Activated gamma-delta T cell treated with Interleukin-2 at 50 U/mL for 16 hours (primary cell): ENCODE measurements at regions not wholly inside any gene's neighbourhood (a gene's known extent, or its start where the extent isn't known, plus 50 kb on each side); places are given as distances from the start of the nearest gene placed in this dataset.
"Not testable (repeated sequence)": the region's sequence is repeated elsewhere in the genome, so short reads cannot be mapped to it uniquely, and the experiment has no call there.

Experiments
- DNase-seq: peaks from one replicate; pipeline ENCODE4 v3.0.0-alpha.2; 2020

- not testable (repeated sequence) for DNase-seq
Measured at GRCh38 chr15:84360902-84361301, 125.3 kb downstream of the GOLGA6L4 start.

GRCh38 chr15:84384421-84384820, 148.8 kb downstream of the GOLGA6L4 start:
- DNase-seq: not testable (repeated sequence)

GRCh38 chr15:84387086-84387485, 151.5 kb downstream of the GOLGA6L4 start:
- DNase-seq: no peak

GRCh38 chr15:84388201-84388600, 152.6 kb downstream of the GOLGA6L4 start:
- DNase-seq: not testable (repeated sequence)

GRCh38 chr15:84388638-84389037, 153.1 kb downstream of the GOLGA6L4 start:
- not testable (repeated sequence) for DNase-seq

GRCh38 chr15:84390324-84390723, 154.8 kb downstream of the GOLGA6L4 start:
- DNase-seq: not testable (repeated sequence)

GRCh38 chr15:84391191-84391590, 155.6 kb downstream of the GOLGA6L4 start:
- no peak for DNase-seq

GRCh38 chr15:84392020-84392419, 156.4 kb downstream of the GOLGA6L4 start:
- DNase-seq: not testable (repeated sequence)

GRCh38 chr15:84393386-84393936, 157.9 kb downstream of the GOLGA6L4 start:
- not testable (repeated sequence) for DNase-seq

GRCh38 chr15:84393966-84394365, 158.4 kb downstream of the GOLGA6L4 start:
- DNase-seq: not testable (repeated sequence)

GRCh38 chr15:84395384-84395783, 159.8 kb downstream of the GOLGA6L4 start:
- DNase-seq: not testable (repeated sequence)

- DNase-seq: not testable (repeated sequence)
Measured at GRCh38 chr15:84395881-84396280, 160.3 kb downstream of the GOLGA6L4 start.

GRCh38 chr15:84397066-84397465, 161.5 kb downstream of the GOLGA6L4 start:
- DNase-seq: not testable (repeated sequence)

- DNase-seq: not testable (repeated sequence)
Measured at GRCh38 chr15:84398087-84398486, 162.5 kb downstream of the GOLGA6L4 start.

GRCh38 chr15:84398763-84399701, 163.5 kb downstream of the GOLGA6L4 start:
- no peak for DNase-seq

GRCh38 chr15:84400017-84400740, 164.6 kb downstream of the GOLGA6L4 start:
- no peak for DNase-seq

- no peak for DNase-seq
Measured at GRCh38 chr15:84400820-84401219, 165.2 kb downstream of the GOLGA6L4 start.

GRCh38 chr15:84401461-84401860, 165.9 kb downstream of the GOLGA6L4 start:
- not testable (repeated sequence) for DNase-seq

- not testable (repeated sequence) for DNase-seq
Measured at GRCh38 chr15:84401891-84402840, 166.6 kb downstream of the GOLGA6L4 start.

- DNase-seq: no peak
Measured at GRCh38 chr15:84402856-84403608, 167.5 kb downstream of the GOLGA6L4 start.

GRCh38 chr15:84409357-84409756, 173.8 kb downstream of the GOLGA6L4 start:
- not testable (repeated sequence) for DNase-seq
